Thoracic aorta (tissue), 2 donors: ENCODE measurements at regions not wholly inside any gene's neighbourhood (a gene's known extent, or its start where the extent isn't known, plus 50 kb on each side); places are given as distances from the start of the nearest gene placed in this dataset.
"Not testable (repeated sequence)": the region's sequence is repeated elsewhere in the genome, so short reads cannot be mapped to it uniquely, and the experiment has no call there.

Experiments used
- ATAC-seq: fragments of 150-250 bp; one replicate; pipeline ENCODE4 v1.8.0; 2017; ENCODE audit warnings: low read depth; ENCODE audit not compliant: insufficient number of reproducible peaks, low FRiP score
- DNase-seq: peaks from one replicate; pipeline ENCODE4 v3.0.0-alpha.2; 2020; ENCODE audit warnings: low spot score
- H3K27ac ChIP-seq, 2 donors: fragments of 200-600 bp; sonication (generic); 1 replicate in 1 of 2; 2 replicates in 1 of 2; pipeline ENCODE4 v1.5.1; 2016; ENCODE audit warnings: mild to moderate bottlenecking in 2 of 2, moderate library complexity in 2 of 2
- H3K27me3 ChIP-seq: fragments of 200-600 bp; sonication (generic); replicated peaks from 2 replicates; pipeline ENCODE4 v1.6.0; 2016; ENCODE audit warnings: mild to moderate bottlenecking; ENCODE audit not compliant: insufficient read depth
- H3K36me3 ChIP-seq: fragments of 200-600 bp; sonication (generic); one replicate; pipeline ENCODE4 v1.5.1; 2016
- H3K4me1 ChIP-seq, 2 donors: fragments of 200-600 bp; sonication (generic); 1 replicate in 1 of 2; 2 replicates in 1 of 2; pipeline versions ENCODE4 v1.5.1 to v1.6.0; 2016; ENCODE audit warnings: low read depth in 2 of 2, mild to moderate bottlenecking in 1 of 2; ENCODE audit not compliant: control insufficient read depth in 1 of 2
- H3K4me3 ChIP-seq: fragments of 200-600 bp; sonication (generic); 2 replicates; pipeline ENCODE4 v1.5.1; 2016; ENCODE audit warnings: mild to moderate bottlenecking
- H3K9me3 ChIP-seq: fragments of 200-600 bp; sonication (generic); 2 replicates; pipeline ENCODE4 v1.5.1; 2016
- TF ChIP-seq, protein P1 (sequence below): fragments of 200-600 bp; sonication (generic); IDR thresholded peaks from one replicate; pipeline ENCODE4 v1.5.1; 2019; ENCODE audit warnings: antibody characterized with exemption

- Histone ChIP-seq H3K27ac (no peak overlapping the region), H3K4me3 (no peak overlapping the region), H3K36me3 (no peaks in the 10 kb centered on the region), H3K4me1 (no peaks in the 10 kb centered on the region), H3K9me3 (no peaks in the 10 kb centered on the region), H3K27me3 (no peaks in the 10 kb centered on the region)
- DNase-seq (no peak), ATAC-seq (no peak)
- TF ChIP-seq, protein P1, sequence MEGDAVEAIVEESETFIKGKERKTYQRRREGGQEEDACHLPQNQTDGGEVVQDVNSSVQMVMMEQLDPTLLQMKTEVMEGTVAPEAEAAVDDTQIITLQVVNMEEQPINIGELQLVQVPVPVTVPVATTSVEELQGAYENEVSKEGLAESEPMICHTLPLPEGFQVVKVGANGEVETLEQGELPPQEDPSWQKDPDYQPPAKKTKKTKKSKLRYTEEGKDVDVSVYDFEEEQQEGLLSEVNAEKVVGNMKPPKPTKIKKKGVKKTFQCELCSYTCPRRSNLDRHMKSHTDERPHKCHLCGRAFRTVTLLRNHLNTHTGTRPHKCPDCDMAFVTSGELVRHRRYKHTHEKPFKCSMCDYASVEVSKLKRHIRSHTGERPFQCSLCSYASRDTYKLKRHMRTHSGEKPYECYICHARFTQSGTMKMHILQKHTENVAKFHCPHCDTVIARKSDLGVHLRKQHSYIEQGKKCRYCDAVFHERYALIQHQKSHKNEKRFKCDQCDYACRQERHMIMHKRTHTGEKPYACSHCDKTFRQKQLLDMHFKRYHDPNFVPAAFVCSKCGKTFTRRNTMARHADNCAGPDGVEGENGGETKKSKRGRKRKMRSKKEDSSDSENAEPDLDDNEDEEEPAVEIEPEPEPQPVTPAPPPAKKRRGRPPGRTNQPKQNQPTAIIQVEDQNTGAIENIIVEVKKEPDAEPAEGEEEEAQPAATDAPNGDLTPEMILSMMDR = no peak
Observed at GRCh38 chr6:19925533-19925932, 88.4 kb downstream of the ID4 start.

DNA sequence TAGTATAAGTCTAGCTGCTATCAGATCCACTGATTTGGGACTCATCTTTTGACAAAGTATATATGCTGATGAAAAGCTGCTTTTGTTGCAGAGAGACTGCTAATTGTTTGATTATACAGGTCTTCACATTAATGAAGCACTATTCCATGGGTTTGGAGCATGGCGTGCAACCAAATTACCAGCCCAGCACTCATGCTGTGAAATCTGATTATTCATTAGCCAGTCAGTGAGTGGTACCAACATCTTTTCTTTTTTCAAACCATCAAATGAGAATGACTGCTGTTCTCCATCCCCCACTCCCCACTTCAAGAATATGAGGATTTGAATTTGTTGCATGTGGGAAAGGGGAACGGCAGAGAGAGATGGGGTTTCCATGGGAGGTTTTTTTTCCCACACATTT lies 91.3 kb downstream of the ID4 start:
- no peak for DNase-seq
- Histone ChIP-seq H3K27me3 (no peaks in the 10 kb centered on the region), H3K4me3 (no peak overlapping the region), H3K9me3 (no peaks in the 10 kb centered on the region), H3K4me1 (no peaks in the 10 kb centered on the region), H3K36me3 (no peaks in the 10 kb centered on the region), H3K27ac (no peak overlapping the region)
- TF ChIP-seq, protein P1 = no peak
- no peak for ATAC-seq

GRCh38 chr6:19929312-19929711 lies 92.1 kb downstream of the ID4 start:
- Histone ChIP-seq H3K4me3 (no peak overlapping the region), H3K27me3 (no peaks in the 10 kb centered on the region), H3K4me1 (no peaks in the 10 kb centered on the region), H3K9me3 (no peaks in the 10 kb centered on the region), H3K27ac (no peak overlapping the region), H3K36me3 (no peaks in the 10 kb centered on the region)
- TF ChIP-seq, protein P1 = no peak
- ATAC-seq (no peak), DNase-seq (no peak)

- Histone ChIP-seq H3K27ac (no peak overlapping the region), H3K36me3 (no peaks in the 10 kb centered on the region), H3K4me3 (no peak overlapping the region), H3K27me3 (no peaks in the 10 kb centered on the region), H3K4me1 (no peaks in the 10 kb centered on the region), H3K9me3 (no peaks in the 10 kb centered on the region)
- TF ChIP-seq, protein P1 = no peak
- ATAC-seq (no peak), DNase-seq (no peak)
Observed at GRCh38 chr6:19934996-19935591, 97.9 kb downstream of the ID4 start.

DNA sequence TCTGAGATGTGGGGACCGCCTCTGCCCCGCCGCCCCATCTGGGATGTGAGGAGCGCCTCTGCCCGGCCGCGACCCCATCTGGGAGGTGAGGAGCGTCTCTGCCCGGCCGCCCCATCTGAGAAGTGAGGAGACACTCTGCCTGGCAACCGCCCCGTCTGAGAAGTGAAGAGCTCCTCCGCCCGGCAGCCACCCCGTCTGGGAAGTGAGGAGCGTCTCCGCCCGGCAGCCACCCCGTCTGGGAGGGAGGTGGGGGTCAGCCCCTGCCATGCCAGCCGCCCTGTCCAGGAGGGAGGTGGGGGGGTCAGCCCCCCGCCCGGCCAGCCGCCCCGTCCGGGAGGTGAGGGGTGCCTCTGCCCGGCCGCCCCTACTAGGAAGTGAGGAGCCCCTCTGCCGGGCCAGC lies 102.2 kb downstream of the ID4 start:
- H3K4me1 ChIP-seq, H3K27me3 ChIP-seq, H3K27ac ChIP-seq, H3K9me3 ChIP-seq, H3K36me3 ChIP-seq, ATAC-seq, DNase-seq, H3K4me3 ChIP-seq: not testable (repeated sequence)

GRCh38 chr6:19939926-19940325 lies 102.8 kb downstream of the ID4 start:
- ATAC-seq, H3K27me3 ChIP-seq, H3K4me1 ChIP-seq, DNase-seq, H3K4me3 ChIP-seq, H3K9me3 ChIP-seq, H3K27ac ChIP-seq, H3K36me3 ChIP-seq: not testable (repeated sequence)
